SU-DHL-6 (cell line): ENCODE measurements at regions not wholly inside any gene's neighbourhood (a gene's known extent, or its start where the extent isn't known, plus 50 kb on each side); places are given as distances from the start of the nearest gene placed in this dataset.

Experiments used
- EZH2phosphoT487 ChIP-seq: fragments of 200-600 bp; sonication (generic), shearing (Covaris generic); conservative IDR thresholded peaks from 2 replicates; pipeline ENCODE4 v1.6.1; 2018; ENCODE audit warnings: mild to moderate bottlenecking, antibody characterized with exemption, low read length, moderate library complexity, mixed read lengths
- TF ChIP-seq, protein P1 (sequence below): fragments of 200-600 bp; sonication (generic); IDR thresholded peaks from one replicate; pipeline ENCODE4 v1.5.1; 2017; ENCODE audit warnings: antibody characterized with exemption, mild to moderate bottlenecking, low read length, moderate library complexity; ENCODE audit not compliant: insufficient read depth, poor library complexity, severe bottlenecking

DNA sequence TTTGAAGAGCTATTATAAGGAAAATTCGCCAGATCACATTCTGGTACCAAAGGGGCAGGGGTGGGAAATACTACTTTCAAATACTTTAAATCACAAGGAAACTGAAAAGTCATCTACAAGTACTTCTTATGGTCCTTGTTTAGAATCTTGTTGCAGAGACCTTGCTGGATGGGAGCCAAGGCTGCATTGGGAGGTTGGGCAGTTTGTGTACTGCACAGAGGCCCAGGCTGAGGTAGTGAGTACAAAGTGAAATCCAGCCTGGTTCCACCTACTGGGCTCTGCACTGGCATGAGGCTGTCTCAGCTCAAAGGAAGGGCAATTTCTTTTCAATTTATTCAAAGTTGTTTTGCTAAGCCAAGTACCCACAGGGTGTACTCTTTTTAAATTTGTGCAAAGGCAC is 140.3 kb upstream of the DLX2 start:
- TF ChIP-seq, protein P1, sequence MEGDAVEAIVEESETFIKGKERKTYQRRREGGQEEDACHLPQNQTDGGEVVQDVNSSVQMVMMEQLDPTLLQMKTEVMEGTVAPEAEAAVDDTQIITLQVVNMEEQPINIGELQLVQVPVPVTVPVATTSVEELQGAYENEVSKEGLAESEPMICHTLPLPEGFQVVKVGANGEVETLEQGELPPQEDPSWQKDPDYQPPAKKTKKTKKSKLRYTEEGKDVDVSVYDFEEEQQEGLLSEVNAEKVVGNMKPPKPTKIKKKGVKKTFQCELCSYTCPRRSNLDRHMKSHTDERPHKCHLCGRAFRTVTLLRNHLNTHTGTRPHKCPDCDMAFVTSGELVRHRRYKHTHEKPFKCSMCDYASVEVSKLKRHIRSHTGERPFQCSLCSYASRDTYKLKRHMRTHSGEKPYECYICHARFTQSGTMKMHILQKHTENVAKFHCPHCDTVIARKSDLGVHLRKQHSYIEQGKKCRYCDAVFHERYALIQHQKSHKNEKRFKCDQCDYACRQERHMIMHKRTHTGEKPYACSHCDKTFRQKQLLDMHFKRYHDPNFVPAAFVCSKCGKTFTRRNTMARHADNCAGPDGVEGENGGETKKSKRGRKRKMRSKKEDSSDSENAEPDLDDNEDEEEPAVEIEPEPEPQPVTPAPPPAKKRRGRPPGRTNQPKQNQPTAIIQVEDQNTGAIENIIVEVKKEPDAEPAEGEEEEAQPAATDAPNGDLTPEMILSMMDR: no peak
- TF ChIP-seq EZH2phosphoT487: no peak
